ENCODE measurements at regions not wholly inside any gene's neighbourhood (a gene's known extent, or its start where the extent isn't known, plus 50 kb on each side); places are given as distances from the start of the nearest gene placed in this dataset.
"Not testable (repeated sequence)": the region's sequence is repeated elsewhere in the genome, so short reads cannot be mapped to it uniquely, and the experiment has no call there.

- DNase-seq = not testable (repeated sequence)
Observed at GRCh38 chr12:58426437-58426836, 485.1 kb downstream of the ATP23 start.

- no peak for DNase-seq
Observed at GRCh38 chr12:58433959-58434358, 486.3 kb downstream of the LRIG3 start.

DNA sequence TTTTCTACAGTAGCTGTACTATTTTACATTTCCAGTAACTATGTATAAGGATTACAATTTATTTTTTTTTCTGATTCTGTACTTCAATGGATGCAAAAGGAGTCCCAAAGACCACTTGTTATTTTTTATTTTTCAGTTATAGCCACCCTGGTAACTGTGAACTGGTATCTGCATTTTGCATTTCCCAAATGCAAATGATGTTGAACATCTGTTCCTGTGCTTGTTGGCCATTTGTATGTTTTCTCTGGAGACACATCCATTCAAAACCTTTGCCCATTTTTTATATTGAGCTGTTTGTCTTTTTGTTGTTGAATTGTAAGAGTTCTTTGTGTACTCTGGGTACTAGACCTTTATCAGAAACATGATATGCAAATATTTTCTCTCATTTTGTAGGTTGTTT is 485.6 kb downstream of the LRIG3 start:
- no peak for DNase-seq

DNA sequence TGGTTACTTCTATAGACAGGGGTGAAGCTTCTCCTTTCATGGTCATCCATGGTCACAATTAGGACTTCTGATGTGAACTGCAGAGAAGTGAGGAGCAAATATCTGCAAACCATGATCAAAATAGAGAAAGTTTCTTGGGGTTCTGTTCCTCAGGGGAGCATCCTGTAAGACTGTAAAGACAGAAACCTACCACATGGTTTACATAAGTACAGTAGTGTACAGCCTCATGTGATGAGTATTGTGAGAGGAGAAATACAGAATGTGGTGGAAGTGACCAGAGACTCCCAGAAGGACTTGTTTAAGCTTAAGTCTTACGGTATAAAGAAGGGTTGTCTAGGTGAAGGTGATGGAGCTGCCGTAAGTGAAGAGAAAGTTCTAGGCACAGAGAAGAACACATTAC is 484.7 kb downstream of the LRIG3 start:
- no peak for DNase-seq

DNA sequence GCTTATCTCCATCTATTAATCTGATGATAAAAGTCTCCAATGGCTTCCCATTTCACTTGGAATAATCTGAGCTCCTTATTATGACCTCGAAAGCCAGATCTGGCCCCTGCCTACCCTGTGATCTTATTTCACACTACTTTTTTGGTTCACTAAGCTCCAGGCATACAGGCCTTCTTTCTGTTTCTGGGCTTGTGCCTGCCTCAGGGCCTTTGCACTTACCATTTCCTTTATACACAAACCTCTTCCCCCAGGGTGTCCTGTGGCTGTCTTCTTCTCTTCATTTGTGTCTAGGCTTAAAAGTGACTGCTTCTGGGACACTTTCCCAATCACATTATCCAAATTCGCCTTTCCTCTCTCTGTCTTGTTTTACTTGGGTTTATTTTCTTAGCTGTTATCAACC is 478.8 kb downstream of the LRIG3 start:
- DNase-seq = no peak

DNA sequence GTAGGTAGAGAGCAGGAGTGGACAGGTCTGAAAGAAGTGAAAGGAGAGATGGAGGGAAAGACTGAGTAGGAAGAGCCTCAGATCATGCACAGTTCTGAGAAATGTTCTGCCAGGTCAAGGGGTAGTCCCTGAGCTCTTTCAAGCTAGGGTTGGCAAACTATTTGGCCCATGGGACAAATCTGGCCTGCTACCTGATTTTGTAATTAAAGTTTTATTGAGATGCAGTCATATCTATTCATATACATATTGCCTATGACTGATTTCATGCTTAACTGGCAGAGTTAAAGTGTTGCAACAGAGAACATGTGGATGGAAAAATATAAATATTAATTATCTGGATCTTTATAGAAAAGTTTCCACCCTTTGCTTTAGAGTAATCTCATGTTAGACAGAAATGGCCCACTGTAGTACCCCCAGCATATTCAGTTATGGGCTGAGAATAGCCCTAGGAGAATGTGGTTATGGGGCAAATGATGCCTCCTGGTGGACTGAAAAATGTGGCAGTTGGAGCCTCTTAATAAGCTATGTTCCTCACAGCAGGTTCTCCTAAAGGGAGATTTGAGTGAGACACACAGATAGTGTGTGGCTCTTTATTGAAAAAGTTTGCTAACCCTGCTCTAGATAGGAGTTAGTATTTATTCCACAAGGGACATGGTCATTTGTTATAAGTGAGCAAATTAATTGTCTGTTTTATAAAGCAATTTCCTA is 476.9 kb downstream of the LRIG3 start:
- DNase-seq = peak; percentile 13

DNA sequence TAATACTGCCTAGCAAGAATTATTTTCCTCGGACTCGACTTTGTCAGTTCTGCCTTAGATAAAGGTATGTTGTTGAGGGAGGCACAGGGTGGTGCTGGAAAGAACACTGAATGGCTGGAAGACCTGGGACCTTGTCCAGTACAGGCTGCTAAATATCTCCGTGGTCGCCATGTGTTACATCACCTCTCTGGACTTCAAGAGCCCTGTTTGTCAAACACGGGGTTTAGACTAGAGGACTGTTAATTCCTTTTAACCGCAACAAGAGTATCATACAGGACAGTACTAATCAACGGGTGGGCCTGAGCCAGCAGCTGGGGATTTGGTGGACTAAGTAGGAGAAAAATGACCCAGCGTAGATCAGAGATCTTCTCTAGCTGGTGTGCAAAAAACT is 476.3 kb downstream of the LRIG3 start:
- no peak for DNase-seq

GRCh38 chr12:58450868-58451482 is 469.3 kb downstream of the LRIG3 start:
- no peak for DNase-seq

GRCh38 chr12:58452546-58452945 is 467.8 kb downstream of the LRIG3 start:
- no peak for DNase-seq

GRCh38 chr12:58453306-58453705 is 467.0 kb downstream of the LRIG3 start:
- DNase-seq = no peak

DNA sequence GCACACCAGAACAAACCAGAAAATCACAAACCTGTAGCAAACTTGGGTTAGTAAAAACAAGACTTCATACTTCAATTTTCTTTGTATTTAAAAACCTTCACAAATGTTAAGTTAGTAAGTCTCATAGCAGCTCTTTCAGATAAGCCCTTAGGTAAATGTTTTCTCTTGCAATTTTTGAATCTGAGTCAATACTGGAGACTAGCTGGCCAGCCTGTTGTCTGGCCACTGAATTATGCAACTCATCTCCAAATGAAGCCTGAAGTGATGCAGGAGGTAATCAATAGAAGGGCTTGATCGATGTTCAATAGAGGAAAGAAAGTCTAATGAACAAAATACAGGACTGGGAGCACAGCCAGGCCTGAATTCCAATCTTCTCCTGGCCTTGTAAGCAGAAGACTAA is 465.2 kb downstream of the LRIG3 start:
- DNase-seq = no peak

DNA sequence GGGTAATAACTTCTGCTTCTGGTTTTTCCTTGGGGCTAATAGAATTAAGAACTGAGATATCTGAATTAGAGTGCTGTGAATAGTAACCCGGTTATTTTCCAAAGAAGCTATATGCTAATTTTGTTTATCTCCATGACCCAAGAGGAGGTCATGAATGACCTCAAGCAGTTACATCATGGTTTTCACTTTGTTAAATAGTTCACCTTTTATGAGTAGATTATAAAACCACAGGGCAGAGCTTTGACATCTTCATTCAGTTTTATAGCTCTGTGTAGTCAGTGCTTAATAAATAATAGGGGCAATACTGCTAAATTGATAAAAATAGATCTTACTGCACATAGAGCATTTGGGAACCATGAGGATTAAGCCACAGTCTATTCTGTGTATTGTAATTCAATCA is 462.2 kb downstream of the LRIG3 start:
- no peak for DNase-seq

DNA sequence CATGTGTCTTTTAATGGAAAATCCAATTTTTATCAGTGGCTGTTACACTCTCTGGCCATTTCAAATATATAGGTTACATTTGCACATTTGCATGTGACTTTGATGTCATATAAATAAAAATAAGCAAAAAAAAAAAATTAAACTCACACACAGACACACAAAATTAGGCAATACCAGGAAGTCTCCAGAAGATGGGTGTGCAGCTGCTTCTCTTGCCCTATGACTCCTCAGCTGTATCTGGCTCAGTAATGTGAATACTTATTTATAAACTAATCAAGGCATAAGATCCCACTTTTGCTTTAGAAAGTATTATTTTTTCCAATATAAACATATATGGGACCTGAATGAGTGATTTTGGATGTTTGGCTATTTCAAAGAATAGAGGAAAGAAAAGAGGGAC is 461.1 kb downstream of the LRIG3 start:
- no peak for DNase-seq

- DNase-seq = no peak
Observed at GRCh38 chr12:58463051-58463450, 457.3 kb downstream of the LRIG3 start.

GRCh38 chr12:58465418-58465817 is 454.9 kb downstream of the LRIG3 start:
- DNase-seq = no peak

DNA sequence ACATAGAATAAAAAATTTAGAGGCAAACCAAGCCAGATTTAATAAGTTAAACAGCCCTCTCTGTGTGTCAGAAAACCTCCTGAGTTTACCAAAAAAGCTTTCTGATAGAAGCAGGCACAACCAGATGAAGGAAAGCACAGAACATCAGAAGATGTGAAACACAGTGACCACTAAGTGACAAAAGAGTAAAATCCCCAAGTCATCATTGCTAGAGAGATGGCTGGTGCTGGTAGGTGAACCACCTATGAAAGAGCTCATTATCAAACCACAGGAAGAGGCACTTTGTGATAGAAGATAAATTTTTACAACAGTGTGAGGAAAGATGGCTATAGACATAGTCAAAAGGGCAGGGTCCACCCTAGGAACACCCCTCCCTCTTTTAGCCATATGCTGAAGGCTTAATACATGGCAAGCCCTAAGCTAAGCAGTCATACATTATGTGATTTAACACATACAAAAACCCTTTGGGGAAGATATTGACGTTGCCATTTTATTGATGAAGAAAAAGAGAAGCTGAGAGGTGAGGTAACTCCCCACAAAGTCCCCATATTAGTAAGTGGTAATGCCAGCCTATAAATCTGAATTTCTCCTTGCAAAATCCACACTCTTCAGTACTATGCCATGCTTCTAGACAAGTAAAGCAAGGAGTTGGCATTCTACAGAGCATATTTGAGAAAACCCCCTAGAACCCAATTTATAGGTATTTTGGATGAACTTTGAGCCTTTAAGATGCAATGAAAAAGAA is 449.9 kb downstream of the LRIG3 start:
- DNase-seq = no peak

DNA sequence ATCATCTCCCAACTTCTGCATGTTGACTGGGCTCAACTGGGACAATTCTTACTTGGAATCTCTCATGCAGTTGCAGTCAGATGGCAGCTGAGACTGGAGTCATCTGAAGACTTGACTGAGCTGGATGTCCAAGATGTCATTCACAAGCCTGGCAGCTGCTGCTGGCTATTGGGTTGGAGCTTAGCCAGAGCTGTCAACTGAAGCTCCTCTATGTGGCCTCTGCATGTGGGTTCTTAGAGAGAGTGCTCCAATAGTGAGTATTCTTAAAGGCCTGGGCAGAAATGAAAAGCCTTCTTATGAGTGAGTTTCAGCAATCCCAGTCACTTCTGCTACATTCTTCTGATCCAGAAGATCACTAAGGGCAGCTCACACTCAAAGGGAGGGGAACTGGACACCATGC is 440.9 kb downstream of the LRIG3 start:
- no peak for DNase-seq

DNA sequence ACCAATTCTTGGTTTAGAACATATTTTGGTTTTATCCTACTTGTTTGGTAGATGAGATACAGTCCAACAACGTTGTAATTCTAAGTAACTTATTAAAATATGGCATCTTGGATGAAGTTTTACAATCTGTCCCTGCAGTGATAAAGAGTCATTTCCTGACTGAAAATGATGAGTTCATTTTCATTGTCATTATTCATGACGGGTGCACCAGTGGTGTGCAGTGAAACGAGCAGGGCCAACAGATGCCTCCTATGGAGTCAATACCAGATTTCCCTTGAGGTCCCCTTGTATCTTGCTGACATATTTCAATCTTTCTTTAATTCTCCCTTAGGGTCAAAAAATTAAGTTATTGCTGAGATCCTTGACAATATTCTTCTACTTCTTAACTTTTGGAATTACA is 438.5 kb downstream of the LRIG3 start:
- DNase-seq = no peak

DNA sequence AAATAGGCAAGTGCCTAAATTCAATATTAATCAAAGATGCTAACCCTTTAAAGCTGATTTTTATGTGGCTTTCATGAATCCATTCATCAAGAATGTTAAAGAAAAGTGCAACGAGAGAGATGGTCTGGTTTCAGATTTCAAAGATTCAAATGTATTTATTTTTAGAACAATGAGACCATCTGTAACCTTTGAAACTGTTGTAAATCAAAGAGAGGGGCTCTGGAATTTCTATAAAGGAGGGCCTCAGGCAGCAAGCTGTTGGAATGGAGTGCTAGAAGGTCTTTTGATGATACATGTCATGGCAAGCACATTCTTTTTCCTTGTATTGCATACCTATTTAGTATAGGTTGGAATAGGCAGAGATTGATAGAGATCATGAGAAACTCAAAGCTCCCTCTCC is 433.0 kb downstream of the LRIG3 start:
- no peak for DNase-seq

DNA sequence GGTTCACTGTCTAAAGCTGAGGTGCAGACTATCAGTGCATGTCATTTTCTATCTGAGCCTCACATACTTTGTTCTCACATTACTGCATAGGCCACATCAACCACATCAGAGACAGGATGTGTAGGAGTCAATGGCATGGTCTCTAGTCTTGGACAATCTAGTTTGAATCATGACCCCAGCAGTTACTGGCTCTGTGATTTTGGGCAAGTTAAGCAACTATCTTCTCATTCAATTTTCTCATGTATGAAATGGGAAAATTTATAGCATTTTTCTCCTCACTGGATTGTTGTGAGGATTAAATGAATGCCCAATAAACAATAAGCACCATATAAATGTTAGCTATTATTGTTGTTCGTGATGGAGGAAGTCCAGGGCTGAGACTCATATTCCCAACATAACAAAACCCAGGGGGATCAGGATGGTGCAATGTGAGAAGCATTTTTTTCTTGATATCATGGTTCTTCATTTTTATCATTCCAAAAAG is 432.6 kb downstream of the LRIG3 start:
- no peak for DNase-seq

DNA sequence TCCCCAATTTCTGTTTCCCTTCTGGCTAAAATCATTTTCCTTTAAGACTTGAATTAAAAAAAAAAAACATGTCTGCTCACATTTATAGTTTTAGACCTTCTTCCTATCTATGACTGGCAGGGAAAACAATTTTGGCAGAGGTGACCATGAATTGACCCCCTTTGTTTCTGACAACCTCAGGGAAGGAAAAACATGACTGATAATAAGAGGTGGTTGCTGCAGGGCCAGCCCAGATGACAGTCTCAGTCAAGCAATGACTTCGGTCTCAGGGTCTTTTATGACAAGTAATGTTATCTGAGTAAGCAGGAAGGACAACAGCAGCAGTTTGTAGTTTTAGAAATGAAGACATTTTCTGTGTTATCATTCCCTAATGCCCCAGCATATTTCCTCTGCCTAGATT is 430.9 kb downstream of the LRIG3 start:
- no peak for DNase-seq

DNA sequence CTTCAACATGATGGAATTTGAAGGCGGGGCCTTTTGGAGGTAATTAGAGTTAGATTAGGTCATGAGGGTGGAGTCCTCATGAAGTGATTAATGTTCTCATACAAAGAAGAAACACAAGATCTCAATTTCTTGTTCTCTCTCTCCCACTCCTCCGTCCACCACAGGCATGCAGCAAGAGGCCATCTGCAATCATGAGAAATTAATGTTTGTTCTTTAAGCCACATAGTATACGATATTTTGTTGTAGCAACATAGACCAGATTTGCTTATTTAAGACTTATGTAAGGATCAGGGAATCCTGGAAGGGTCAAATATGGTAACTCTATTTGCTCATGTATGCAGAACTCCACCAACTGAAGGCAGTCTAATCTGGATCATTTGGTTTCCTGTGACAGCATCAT is 429.0 kb downstream of the LRIG3 start:
- no peak for DNase-seq

DNA sequence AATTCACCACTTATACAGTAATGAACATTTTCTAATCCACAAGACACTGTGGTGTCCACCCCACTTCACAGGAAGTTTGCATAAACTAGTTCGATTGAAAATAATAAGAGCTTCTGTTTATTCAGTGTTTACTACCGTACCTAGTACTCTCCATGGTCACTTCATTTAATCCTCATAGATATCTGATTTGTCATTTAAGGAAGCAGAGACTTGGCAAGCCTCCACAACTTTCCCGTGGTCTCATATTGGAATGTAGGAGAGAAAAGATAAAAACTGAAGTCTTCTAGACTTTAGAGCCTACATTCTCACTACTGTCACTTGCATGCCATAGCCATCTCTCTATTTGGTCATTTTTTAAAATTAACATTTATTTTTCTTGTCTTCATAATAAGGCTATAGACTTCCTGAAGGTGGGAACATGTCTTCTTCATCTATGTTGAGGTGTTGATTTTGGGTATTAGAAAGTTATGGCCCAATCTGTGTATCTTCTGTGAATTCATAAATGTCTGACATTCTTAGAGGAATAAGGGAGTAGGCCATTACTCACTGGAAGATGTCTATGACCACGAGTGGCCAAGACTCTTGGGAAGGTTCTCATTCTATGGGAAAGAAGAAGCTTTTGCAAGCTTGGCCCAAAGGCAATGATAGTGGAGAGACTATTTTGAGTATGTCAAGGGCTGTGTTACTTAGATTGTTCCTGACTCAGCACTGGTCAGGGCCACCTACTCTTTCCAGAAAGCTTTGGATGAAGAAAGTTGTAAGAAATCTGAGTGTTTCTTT is 423.7 kb downstream of the LRIG3 start:
- DNase-seq = no peak

Measured in CD4-positive, alpha-beta T cell treated with Interleukin-12 subunit alpha and Interleukin-12 subunit beta, for 1 hour (primary cell).